ENCODE measurements at regions not wholly inside any gene's neighbourhood (a gene's known extent, or its start where the extent isn't known, plus 50 kb on each side); places are given as distances from the start of the nearest gene placed in this dataset.
"Not testable (repeated sequence)": the region's sequence is repeated elsewhere in the genome, so short reads cannot be mapped to it uniquely, and the experiment has no call there.

- no peak for DNase-seq
Measured at GRCh38 chr2:140178234-140178633, 1398.0 kb upstream of the NXPH2 start.

DNA sequence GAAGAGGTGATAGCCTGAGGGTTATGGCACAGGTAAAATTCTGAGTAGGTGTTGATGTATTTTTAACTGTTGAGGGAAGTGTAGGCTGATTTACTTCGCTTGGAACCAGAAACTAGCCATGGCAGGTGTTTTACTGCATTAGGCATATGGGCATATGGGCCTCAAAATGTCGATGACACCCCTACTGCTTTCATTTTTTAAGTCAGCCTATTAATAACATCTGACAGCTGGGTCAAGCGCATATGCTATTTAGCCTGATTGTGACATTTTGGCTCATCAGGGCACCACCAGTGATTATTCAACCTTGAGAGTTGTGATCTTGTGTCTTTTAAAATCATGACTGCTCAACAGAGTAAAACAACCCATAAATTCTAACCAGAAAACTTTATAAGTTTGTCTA lies 1396.9 kb upstream of the NXPH2 start:
- no peak for DNase-seq

GRCh38 chr2:140173790-140174189 lies 1393.6 kb upstream of the NXPH2 start:
- DNase-seq: no peak

DNA sequence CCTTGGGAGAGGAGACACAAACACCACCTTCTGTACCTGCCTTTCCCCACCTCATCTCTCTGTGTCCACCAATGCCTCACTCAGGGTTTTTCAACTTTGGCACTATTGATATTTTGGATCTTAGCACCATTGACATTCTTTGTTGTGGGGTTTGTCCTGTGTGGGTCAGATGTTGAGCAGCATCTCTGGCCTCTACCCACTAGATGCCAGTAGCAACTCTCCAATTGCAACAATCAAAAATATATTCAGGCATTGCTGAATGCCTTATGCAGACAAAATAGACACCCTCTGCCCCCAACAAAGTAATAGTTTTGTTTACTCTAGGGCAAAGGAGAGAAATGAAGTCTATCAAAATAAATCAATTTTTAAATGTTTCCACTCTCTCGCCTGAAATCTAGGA lies 1384.3 kb upstream of the NXPH2 start:
- DNase-seq: no peak

DNA sequence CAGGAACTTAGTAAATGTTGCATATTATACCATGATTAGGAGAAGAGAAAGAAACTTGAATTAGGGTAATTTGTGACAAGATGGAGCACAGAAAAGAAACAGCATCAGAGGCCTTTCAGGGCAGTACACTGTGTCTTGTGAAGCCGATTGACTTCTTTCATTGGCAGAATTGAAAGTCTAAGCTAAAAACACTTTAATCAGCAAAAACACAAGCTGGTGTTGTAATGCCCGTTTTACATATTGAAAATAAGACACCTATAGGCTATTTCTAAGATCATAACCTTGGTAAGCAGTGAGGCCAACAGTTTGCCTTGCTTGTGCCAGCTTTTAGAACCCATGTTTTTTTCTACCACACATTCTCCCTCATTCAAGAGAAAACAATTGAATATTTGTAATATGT lies 1378.1 kb upstream of the NXPH2 start:
- no peak for DNase-seq

DNA sequence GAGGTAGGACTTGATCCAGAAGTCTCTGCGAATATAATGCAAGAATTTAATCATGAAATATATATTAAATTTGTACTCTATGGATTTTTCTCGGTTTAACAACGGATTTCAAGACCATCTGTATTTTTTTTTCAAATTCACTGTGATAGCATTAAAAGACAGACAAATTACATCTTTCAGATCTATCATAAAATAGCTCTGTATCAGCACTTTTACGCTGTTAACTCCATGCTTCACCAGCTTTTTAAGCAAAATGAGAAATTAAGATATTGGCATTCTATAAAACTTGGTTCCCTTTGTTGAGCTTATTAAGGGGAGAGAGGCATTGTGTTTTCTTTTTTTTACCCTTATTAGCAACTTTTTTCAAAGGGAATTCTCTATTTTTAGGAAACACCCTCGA lies 1377.6 kb upstream of the NXPH2 start:
- no peak for DNase-seq

GRCh38 chr2:140154706-140155105 lies 1374.5 kb upstream of the NXPH2 start:
- DNase-seq: peak; percentile 16

GRCh38 chr2:140154271-140154670 lies 1374.1 kb upstream of the NXPH2 start:
- no peak for DNase-seq

GRCh38 chr2:140144611-140145010 lies 1364.4 kb upstream of the NXPH2 start:
- no peak for DNase-seq

- DNase-seq: no peak
Measured at GRCh38 chr2:140138736-140139135, 1358.5 kb upstream of the NXPH2 start.

DNA sequence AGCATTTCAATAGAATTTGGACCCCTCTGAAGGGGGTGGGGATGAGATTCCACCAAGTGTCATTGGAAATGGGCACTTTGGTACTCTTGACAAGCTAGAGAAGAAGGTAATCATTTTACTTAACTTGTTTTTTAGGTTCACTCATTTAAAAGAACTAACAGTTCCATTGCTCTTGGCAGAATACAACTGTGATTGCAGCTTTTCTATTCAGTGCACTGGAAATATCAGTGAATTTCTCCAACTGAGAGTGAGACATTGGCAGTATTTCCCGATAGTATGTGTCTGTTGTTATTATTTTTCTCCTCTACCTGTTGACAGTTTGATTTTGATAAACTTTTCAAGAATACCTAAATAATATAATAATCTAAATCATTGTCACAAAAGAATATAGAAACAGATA lies 1356.7 kb upstream of the NXPH2 start:
- DNase-seq: no peak

GRCh38 chr2:140136366-140136765 lies 1356.2 kb upstream of the NXPH2 start:
- DNase-seq: no peak

GRCh38 chr2:140128909-140129308 lies 1348.7 kb upstream of the NXPH2 start:
- DNase-seq: peak; percentile 18

- peak; percentile 43 for DNase-seq
Measured at GRCh38 chr2:140122001-140122400, 1341.8 kb upstream of the NXPH2 start.

DNA sequence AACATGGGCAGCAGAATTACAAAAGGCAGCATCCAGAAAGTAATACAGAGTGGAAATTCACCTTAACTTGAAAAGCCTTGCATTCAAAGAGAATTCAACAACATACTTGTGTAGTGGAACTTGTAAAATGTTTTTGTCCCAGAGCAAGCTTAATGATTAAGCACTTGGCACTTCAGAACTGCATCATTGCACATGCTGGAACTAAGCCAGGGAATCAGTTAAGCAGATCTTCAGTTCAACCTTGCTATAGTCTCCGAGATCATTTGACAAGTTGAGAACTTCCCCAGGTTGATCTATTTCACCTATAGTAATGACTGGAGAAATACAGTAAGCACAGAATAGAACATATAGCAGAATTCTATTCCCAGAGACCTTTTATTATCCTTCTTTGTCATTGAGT lies 1337.2 kb upstream of the NXPH2 start:
- no peak for DNase-seq

DNA sequence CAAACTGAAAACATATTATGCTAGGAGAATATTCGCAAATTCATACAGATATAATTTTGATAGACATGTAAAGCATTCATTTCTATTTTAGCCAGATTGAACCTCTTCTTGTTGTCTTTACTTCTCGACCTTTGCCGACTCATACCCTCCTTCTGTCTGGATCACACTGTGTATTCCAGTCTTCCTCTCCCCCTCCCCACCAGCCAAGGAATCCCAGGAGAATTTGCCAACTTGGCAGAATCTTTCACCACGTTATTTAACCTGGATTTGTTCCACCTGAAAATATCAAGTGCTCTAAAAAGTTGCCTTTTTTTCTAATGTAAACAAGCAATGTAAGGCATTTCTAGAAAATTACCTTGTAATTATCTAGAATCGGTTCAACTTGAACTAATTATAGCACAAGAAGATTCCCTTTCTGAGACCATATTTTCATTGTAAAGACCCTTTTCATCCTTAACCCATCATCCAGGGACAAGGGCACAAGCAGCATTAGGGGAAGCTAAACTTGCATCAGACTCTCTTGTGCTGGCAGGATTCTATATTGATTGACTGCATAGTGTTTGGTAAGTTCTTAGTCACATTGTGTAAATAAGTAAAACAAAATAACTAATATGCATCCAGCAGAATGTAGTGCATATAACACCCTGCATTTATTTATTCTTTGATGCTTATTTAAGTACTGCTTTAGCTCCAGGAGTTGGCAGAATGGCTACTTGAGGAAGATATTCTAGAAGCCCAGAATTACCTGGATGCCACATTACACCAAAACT lies 1328.7 kb upstream of the NXPH2 start:
- DNase-seq: no peak

DNA sequence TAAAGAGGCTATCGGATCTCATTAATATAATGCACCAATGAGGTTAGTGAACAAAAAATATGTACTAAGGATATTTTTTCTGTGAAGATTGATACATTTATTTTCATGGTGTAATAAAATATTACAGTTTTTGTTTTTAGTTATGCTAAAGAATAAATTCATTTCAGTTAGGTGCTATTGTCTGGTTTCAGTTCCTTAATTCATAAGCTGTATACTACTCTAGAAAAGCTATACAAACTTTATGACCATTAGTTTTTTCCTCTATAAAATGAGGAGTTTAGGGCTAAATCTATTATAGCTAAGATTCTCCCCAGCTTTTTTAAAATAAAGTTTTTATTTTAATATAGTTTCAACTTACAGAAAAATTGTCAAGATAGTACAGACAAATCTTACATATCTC lies 1311.7 kb upstream of the NXPH2 start:
- no peak for DNase-seq

DNA sequence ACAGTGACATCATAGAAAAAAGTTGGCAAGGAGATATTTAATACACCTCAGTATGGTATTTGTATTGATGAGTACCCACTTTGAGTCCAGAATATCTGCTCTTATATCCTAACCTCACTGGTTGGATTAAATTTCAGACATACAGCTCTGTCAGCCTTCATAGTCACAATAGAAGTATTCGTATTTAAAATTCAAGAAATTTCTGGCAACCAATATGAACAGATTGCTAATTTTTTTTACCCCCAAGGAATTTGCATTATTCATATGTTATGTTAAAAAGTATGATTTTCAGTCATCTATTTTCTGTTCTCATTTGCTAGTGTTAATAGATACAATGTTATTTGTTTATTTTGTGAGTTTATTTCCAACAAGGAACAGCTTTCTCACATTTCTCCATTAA lies 1306.8 kb upstream of the NXPH2 start:
- no peak for DNase-seq

- no peak for DNase-seq
Measured at GRCh38 chr2:140085674-140086073, 1305.5 kb upstream of the NXPH2 start.

DNA sequence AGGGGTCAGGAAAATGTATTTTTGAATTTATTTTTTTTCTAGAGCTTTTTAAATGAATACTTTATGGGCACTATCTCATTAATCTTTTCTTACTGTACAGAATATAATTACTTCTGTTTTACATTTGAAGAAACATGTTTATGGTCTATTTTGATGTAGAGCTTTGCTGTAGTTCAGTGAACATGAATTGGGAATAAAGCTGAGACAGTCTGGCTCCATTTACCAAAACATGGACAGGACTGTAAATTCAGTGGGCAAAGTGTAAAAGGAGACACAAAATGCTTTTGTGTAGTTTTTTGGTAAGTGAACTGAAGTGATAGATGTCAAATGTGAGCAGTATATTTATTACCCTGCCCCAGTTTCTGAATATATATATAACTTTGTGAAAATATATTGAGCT lies 1298.8 kb upstream of the NXPH2 start:
- DNase-seq: no peak

GRCh38 chr2:140076164-140076563 lies 1296.0 kb upstream of the NXPH2 start:
- no peak for DNase-seq

GRCh38 chr2:140073763-140074162 lies 1293.6 kb upstream of the NXPH2 start:
- DNase-seq: not testable (repeated sequence)

DNA sequence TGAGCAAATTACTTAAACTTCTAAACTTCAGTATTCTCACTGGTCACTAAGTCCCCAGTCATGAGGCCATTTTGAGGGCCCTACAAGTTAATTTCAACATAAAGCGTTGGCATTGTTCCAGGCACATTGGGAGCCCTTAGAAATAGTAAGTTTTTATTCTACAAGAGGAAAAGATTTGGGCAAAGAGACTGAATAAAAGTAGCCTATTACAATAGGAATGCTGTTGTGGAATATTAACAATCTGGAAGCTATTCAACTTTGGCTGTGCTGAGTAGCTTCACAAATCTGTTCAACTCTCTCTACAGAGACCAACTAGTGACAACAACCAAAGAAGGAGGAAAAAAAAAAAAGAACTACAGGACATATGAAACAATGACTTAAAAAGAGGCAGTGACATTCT lies 1287.5 kb upstream of the NXPH2 start:
- DNase-seq: no peak

DNA sequence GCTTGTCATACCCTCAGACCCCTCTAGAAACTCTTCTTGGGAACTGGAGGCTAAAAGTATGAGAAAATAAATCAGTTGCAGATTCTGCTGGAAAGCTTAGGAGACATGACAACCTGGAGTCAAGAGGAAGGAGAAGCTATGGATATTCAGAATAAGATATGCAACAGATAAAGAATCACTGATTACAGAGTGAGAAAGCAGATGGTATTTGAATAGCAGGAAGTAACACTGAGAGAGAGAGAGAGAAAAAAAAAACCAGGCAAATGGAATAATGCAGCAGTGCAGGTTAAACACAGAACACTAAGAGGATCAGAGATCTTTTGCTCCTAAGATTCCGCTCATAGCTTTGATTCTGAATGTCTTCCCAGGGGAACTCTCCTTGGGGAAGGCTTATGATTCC lies 1284.1 kb upstream of the NXPH2 start:
- DNase-seq: no peak

DNA sequence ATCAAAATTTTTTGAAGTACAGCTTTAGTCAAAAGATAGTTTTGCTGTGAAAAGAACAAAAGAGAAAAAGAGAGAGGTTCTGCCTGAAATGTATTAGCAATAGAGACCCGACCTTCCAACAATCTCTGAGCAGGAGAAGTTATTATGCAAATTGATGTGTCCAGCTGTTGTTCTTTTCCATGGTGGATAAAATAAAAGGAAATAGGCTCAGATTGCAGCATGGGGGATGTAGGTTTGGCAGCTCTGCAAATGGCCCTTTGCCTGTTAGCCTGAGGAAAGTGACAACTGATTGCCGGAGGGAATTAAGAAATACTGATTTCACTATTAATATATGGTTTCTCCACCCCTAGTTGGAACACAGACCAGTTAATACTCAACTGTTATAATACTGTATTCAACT lies 1283.2 kb upstream of the NXPH2 start:
- DNase-seq: no peak

All from fibroblast of skin of right biceps (primary cell).